Coronary artery (tissue), 2 donors: ENCODE measurements at regions not wholly inside any gene's neighbourhood (a gene's known extent, or its start where the extent isn't known, plus 50 kb on each side); places are given as distances from the start of the nearest gene placed in this dataset.

Source experiments
- DNase-seq: peaks from one replicate; pipeline ENCODE4 v3.0.0-alpha.2; 2017; ENCODE audit warnings: low spot score
- H3K27ac ChIP-seq, 2 donors: fragments of 200-600 bp; sonication (generic); one replicate each; pipeline ENCODE4 v1.5.1; 2016 to 2019
- H3K4me3 ChIP-seq: fragments of 200-600 bp; sonication (generic); 2 replicates; pipeline ENCODE4 v1.5.1; 2016; ENCODE audit warnings: mild to moderate bottlenecking, moderate library complexity
- TF ChIP-seq, protein P1 (sequence below): fragments of 200-600 bp; sonication (generic); IDR thresholded peaks from one replicate; pipeline ENCODE4 v1.5.1; 2019; ENCODE audit warnings: antibody characterized with exemption

GRCh38 chr10:100612601-100613595 is 77.2 kb downstream of the HIF1AN start:
- DNase-seq = no peak
- TF ChIP-seq, protein P1, sequence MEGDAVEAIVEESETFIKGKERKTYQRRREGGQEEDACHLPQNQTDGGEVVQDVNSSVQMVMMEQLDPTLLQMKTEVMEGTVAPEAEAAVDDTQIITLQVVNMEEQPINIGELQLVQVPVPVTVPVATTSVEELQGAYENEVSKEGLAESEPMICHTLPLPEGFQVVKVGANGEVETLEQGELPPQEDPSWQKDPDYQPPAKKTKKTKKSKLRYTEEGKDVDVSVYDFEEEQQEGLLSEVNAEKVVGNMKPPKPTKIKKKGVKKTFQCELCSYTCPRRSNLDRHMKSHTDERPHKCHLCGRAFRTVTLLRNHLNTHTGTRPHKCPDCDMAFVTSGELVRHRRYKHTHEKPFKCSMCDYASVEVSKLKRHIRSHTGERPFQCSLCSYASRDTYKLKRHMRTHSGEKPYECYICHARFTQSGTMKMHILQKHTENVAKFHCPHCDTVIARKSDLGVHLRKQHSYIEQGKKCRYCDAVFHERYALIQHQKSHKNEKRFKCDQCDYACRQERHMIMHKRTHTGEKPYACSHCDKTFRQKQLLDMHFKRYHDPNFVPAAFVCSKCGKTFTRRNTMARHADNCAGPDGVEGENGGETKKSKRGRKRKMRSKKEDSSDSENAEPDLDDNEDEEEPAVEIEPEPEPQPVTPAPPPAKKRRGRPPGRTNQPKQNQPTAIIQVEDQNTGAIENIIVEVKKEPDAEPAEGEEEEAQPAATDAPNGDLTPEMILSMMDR = no peak
- no peak overlapping the region for H3K4me3 ChIP-seq
- H3K27ac ChIP-seq = no peak overlapping the region

DNA sequence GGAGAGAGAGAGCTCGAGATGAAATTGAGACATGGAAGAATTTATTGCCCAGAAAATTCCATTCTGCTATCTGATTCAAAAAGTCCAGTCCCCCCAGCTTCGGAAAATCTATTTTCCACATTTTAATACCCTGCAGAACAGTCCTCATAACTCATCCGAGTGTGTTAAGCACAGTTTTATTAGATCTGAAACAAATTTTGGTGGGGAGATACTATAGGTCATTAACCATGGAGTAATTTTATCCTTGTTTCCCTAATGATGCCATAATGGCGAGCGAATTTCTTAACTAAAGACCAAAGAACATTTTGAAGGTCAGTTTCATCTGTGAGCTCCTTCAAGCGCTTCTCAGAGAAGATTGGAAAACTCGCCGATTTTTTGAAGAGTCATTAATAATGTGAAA is 78.1 kb downstream of the HIF1AN start:
- DNase-seq = no peak
- TF ChIP-seq, protein P1 = no peak
- Histone ChIP-seq H3K27ac (no peak overlapping the region), H3K4me3 (no peak overlapping the region)

DNA sequence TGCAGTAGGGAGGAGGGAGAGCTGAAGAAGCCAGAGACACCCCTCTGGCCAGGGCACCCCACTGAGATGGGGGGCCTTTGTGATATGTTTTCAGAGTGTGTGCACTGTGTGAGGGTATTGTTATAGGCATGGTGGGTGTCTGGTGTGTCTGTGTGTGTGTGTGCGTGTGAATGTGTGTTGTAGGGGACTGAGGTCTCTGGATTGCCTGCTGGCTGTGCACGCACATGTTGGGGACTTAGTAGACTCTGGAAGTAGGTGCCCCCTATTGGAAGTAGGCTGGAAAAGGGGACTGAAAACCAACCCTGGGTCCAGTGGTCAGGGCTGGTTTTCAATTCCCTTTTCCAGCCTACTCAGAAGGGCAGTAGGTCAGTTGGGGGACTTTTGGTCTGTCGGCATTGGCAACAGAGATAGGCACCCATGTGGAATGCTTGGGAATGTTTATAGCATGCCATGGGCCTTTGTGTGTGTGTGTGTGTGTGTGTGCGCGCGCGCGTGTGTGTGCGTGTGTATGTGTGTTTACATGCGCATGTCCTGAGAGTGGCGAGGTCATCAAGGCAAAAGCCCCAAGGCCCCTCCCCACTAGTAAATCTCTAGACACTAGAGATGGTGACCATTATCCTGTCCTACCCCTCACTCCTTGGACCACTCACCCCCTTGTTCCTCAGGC is 78.8 kb downstream of the HIF1AN start:
- TF ChIP-seq, protein P1 = no peak
- Histone ChIP-seq H3K27ac (no peak overlapping the region), H3K4me3 (no peak overlapping the region)
- DNase-seq = no peak

DNA sequence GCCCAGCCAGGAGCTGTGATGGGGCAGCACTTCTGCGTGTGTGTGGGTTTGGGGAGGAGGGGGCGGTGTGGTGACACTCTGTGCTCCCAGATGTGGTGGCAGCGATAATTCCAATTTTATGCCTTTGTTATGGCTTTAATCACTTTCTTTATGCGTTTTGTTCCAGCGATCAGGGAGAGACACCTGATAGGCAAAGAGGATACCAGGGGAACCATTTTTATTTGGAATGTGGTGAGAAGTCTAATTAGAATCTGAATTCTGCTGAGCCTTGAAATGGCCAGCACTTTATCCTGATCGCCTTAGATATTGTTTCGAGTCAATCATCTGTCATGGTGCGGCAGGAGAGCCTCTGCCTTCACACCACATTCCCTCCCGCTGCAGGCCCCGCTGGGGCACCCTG is 79.5 kb downstream of the HIF1AN start:
- no peak overlapping the region for H3K4me3 ChIP-seq
- TF ChIP-seq, protein P1 = no peak
- DNase-seq = no peak
- no peak overlapping the region for H3K27ac ChIP-seq

DNA sequence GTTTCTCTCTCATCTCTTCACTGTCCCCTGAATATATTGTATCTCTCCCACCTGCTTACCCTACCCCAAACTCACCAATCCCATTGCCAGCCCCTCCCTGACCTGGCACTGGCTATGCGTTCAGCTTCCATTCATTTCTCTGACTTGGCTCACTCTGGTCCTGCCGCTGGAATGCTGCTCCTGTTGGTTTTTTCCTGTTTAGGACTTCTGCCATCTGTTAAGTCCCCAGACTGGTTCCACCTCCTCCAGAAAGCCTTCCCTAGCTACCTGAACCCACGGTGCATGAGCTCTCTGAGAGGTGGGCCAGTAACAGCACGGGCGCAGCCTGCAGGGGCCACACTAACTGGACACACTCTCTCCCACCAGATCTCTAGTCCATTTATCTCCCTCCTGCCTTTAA is 80.2 kb downstream of the HIF1AN start:
- TF ChIP-seq, protein P1 = no peak
- DNase-seq = no peak
- no peak overlapping the region for H3K4me3 ChIP-seq
- no peak overlapping the region for H3K27ac ChIP-seq

- no peak for DNase-seq
- H3K27ac ChIP-seq = no peak overlapping the region
- TF ChIP-seq, protein P1 = no peak
- H3K4me3 ChIP-seq = no peak overlapping the region
These were observed 82.4 kb downstream of the HIF1AN start for GRCh38 chr10:100618091-100618615.
